ENCODE measurements at regions not wholly inside any gene's neighbourhood (a gene's known extent, or its start where the extent isn't known, plus 50 kb on each side); places are given as distances from the start of the nearest gene placed in this dataset.

DNA sequence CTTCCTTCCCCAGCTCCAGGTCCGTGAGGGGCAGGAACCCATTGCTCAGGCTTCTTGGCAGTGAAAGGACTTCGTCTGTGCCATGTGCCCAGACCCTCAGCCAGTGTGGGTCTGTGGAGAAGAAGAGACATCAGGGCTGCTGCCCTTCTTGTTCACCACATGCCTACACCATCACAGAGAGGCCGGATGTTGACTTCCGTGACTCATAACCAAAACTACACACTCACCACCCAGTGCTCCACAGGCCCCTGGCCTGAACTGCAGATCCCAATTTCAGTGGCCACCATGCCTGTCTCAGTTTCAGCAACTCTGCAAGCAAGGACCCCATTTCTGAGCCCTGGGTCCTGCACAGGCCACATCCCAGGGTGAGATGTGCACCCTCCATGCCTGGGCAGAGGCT, 332.6 kb upstream of the SALL3 start:
- peak; percentile 67 for DNase-seq (ENCODE audit: low read depth)

DNA sequence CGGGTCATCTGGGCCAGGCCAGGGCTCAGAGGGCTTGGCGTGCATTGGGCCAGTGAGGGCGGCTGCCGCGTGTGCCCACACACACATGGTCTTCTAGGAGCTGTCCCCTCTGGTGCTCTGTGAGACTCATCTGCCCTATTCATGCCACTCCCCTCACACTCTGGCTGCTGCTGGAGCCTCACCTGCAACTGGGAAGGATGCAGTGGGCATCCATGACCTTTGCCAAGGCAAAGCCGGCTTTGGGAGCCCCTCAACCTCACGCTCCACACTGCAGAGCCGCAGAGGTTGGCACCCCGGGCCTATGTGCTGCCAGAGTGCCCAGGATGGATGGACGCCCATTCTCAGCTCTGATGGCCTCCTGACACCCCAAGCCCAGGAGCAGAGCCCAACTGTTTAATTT, 330.2 kb upstream of the SALL3 start:
- no peak for DNase-seq (ENCODE audit: low read depth)

DNA sequence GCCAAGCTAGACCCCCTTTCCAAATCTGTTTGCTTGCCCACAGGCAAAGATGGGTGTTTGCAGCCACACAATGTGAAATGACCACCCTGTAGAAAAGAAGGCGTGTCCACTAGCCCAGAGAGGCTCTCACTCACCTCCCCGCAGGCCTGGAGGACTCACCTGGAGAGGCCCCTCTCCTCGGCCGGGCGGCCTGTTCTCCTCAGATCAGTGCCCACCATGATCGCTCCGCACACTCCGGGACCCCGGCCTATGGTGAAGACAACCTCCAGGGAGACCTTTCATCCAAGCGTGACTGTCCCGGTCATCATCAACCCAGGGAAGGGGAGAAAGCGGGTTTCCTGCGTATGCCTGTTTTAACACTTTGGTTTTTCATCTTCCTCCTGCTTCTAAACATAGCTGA, 328.7 kb upstream of the SALL3 start:
- DNase-seq (ENCODE audit: low read depth), result no peak

DNA sequence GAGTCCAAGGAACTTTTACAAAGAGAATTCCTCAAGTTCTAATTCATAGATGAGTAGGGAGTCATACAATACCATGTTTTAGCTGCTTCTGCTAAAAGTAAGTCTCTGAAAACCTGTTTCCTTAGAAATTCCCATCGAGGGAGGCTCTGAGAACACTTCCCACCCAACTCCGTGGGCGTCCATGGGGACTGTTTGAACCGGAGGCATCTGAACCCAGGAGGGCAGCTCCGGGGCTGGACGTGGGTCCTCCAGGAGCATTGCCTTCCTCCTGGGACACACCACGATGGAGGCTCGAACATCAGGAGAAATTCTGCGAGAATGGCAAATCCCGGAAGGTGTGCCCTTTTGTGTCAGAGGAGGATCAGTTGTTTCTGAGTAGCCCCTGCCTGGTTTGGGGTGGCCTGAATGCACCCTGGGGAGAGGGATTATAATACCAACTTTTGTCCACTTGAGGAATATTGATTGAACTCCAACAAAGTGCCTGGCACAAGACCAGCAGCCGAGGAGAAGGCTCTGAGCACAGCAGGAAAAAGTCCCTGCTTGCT, 327.5 kb upstream of the SALL3 start:
- DNase-seq (ENCODE audit: low read depth), result no peak

DNA sequence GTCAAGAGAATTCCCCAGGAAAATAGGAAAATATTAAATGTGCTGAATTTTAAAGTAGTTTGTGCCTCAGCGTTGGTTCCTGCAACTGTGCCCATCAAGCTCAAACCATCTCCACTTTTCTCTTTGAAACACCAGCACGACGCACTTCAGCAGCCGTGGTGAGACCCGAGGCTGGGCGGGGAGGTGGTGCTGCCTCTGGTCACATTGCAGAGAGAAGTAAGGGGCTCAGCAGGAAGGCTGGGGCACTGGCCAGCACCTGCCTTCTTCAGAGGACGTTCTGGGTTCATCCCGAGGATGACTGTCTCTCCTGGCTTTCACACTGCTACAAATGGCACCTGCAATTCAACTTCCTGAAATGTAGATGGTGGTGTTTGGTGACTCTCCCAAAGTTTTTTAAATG, 323.7 kb upstream of the SALL3 start:
- no peak for DNase-seq (ENCODE audit: low read depth)

DNA sequence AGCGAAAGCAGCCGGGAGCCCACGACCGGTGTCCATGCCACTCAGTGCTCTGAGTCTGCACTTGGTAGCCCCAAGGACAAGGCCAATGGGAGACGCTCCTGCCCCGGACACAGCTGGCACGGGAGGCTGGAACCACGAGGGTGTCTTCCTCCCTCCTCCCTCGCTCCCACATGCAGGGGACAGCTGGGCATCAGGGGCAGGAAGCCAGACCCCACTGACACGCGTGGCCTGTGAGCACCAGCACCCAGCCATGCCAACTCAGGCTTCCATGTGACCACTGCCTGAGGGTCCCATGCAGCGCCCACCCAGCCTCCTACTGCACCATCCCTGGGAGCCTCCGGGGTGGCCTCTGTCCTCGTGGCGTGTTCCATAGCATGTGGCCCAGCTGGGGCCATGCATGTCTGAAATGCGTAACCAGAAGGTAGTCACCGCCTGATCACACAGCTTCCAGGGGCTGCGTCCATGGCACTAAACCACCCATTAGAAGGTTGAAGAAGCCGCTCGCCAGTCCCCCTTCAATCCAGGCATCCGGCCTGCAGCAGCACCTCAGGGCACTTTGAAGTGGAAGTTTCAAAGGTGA, 323.2 kb upstream of the SALL3 start:
- DNase-seq (ENCODE audit: low read depth), result no peak

DNA sequence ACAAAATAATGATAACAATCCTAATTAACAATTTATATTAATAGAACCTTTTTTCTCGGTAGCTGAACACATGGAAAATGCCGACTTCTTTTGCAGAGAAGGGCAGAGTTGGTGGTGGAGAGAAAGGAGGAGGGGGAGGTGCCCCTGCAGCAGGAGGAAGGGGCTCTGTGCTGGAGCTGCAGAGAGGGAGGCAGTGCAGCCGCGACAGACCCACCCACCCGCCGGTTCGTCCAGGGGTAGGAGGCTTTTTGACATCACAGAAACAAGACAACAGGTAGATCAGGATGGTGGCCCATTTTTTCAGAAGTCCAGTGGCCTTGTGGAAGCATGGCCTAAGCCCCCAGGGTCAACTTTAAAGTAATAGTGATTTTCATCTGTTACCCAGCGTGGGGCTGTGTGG, 321.1 kb upstream of the SALL3 start:
- DNase-seq (ENCODE audit: low read depth), result no peak

DNA sequence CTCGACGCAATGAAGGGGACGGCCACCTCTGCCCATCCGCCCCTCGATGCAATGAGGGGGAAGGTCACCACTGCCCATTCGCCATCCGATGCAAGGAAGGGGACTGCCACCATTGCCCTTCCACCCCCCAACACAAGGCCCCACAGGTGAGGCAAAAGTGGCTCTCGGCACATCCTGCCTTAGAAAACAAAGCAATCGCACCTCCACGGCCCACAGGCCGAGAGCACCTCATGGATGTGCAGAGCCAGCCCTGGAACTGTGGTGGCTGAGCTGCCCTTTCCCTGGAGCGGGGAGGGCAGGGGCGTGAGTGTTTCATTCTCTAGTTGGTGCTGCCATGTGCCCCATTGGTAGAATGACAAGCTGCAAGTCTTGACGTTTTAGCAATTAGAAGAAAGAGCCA, 320.6 kb upstream of the SALL3 start:
- DNase-seq (ENCODE audit: low read depth), result no peak

DNA sequence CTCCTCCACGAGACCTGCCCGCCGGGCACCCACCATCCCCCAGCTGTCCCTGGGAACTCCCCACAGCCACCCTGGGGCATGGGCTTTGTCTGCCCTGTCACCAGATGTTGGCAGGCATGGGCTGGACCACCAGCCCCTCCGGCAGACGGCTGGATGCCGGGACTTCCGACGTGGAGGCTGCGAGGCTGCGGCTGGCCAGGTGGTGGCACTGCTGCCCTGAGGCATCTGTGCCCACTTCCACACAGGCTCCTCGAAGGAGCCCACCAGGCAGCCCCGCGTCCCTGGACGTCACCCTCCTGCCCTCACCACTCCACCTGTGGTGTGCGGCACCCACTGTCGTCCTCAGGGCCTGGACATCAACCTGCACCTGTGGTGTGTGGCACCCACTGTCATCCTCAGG, 319.9 kb upstream of the SALL3 start:
- DNase-seq (ENCODE audit: low read depth), result peak; percentile 48

DNA sequence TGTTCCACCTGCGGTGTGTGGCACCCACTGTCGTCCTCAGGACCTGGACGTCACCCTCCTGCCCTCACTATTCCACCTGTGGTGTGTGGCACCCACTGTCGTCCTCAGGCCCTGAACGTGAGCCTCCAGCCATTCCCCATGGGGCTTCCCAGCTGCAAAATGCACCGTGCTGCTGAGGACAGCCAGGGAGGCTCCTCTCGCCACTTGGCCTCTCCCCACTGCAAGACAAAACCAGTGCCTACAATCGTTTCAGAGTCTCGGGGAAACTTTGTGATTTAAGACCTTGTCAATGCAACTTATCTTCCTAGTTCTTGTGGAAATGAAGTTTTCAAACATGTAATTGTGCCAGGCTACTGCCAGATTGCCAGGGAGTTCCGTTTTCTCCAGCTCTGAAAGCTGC, 319.3 kb upstream of the SALL3 start:
- no peak for DNase-seq (ENCODE audit: low read depth)

DNA sequence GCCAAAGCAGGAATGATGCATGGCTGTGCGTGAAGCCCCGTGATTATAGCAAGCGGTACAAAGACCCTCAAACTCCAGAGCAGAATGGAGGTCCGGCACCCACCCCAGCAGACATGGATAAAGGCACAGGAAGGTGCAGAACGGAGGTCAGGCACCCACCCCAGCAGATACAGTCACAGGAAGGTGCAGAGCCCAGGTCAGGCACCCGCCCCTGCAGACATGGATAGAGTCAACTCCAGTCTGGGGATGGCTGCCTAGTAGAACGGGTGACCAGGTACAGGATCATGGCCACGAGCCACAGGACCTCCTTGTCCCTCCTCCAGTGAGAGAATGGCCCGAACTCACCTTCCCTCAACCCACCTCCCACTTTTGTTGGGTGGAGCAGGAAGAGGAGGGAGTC, 318.3 kb upstream of the SALL3 start:
- no peak for DNase-seq (ENCODE audit: low read depth)

DNA sequence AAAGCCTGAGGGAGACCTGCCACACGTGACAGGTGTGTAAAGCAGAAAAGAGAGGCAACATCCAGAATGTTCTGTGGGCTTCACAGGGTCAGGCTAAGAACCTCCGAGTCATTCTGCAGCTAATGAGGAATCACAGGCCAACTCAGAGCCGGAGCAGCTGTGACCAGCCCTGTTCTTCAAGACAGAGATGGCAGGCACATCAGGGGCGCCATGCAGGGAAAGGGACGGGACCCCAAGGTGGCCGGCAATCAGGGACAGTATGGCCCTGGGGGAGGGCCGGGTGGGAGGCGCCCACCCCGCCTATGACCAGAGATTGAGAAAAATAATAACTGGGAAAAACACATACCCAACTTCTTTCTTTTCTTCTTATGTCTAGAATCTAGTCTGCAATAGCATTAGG, 316.7 kb upstream of the SALL3 start:
- DNase-seq (ENCODE audit: low read depth), result no peak

DNA sequence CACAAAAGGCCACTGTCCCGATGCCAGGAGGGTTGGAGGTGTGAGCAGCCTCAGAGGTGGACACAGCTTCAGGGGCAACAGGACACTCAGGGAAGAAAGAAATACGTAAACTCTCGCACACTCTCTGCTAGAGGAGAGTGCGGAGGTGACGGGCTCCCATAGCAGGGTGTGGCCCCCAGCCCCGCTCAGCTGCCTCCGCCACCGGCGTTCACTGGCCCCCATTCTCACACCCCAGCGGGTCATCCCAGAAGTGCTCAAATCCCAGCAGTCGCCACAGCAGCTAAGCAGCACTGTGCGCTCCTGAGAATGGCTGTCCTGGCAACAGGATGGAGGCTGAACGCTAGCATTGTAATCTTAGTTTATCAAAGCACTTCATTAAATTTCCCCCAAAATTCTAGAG, 315.6 kb upstream of the SALL3 start:
- no peak for DNase-seq (ENCODE audit: low read depth)

DNA sequence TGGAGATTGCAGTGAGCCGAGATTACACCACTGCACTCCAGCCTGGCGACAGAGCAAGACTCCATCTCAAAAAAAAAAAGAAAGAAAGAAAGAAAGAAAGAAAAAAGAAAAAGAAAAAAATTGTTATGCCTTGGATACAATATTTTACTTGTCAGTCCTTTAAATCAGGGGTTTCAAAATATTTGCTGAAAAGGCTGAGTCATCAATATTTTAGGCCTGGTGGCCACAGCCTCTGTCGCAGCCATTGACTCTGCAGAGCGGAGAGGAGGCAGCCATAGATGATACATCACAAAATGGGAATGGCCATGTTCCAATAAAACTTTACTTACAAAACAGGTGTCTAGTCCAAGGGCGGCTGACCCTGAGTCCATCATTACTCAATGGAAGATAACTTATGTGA, 314.8 kb upstream of the SALL3 start:
- no peak for DNase-seq (ENCODE audit: low read depth)

DNA sequence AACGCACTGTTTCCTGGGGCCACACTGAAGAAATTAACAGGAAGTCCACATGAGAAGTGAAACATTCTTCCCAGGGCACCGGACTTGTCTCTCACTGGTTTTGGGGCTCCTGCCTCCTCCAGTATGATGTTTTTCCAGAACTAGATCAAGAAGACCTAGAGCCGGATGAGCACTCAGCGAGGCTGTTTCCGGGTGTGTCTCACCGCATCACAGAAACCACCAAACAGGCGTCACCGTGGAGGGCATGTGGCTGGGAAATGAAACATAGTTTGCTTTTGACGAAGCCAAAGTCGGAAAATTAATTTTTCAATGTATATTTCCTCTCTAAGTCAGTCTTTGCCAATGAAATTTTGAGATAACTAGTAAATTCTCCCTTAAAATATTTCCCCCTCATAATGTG, 314.0 kb upstream of the SALL3 start:
- DNase-seq (ENCODE audit: low read depth), result no peak

DNA sequence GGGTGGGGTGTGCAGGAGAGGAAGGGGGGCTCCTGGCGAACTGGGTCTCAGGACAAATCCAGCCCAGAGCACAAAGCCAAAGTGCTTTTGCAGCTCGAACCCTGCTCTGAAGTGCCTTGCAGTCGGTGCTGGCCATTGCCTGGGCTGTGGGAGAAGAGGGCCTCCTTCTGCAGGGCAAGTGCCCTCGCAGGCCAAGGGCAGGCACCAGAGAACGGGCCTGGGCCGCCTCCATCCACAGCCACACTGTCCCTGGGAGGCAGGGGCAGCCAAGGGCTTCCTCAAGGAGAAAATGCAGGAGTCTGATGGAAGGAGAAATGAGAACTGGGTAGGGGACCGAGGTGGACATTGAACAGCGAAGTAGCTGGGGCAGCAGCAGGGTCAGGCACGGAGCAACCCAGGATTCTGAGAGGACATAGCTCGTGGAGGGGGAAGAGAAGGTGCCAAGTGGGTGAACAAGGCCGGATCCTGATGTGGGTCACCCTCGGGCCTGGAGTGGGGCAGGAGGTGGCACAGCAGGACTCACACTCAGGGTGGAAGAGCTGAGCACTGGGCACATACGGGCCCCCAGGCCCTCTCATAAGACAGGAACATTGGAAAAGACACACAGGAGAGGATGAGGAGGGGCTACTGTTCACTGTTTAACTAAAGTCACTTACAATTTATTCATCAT, 312.8 kb upstream of the SALL3 start:
- no peak for DNase-seq (ENCODE audit: low read depth)

DNA sequence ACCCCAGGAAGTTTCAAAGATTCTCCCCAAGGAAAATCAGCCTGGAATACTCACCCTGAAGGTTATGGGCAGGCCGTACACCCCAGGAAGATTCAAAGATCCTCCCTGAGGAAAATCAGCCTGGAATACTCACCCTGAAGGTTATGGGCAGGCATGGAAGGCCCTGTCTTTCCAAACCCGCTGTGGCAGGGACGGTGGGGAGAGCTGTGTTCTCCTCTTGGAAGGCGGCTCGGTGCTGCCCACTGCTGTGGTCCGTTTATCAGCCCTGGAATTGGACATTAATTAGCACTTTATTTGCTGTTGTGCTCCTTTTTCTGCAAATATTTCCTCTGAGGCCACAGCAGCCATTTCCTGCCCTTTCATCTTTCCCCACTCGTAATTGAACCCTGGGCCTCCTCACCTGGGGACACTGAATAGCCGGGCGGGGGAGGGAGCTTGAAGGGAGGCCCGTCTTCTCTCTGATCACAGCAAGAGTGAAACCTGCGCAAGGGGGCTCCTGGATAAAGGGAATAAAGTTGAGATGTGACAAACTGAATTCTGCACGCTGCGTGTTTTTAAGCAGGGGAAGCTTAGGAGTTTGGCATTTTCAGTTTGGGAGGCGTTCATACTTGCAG, 308.7 kb upstream of the SALL3 start:
- DNase-seq (ENCODE audit: low read depth), result no peak

DNA sequence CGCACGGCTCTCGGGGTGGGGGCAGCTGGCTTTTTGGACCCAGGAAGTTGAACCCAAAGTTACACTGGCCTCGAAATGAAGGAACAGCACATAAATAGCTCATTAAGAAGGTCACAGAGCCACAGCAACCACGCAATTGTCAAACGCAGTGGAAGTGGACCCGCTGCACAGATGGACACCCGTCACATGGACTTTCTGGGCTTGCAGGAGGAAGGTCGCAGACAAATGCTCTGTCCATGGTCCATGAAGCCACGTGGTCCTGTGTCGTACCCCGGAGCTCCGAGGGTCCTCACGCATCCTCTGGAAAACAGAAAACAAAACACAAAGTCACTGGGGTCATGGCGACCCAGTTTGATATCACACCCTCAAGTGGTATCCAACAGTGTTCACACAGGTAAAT, 308.1 kb upstream of the SALL3 start:
- no peak for DNase-seq (ENCODE audit: low read depth)

DNA sequence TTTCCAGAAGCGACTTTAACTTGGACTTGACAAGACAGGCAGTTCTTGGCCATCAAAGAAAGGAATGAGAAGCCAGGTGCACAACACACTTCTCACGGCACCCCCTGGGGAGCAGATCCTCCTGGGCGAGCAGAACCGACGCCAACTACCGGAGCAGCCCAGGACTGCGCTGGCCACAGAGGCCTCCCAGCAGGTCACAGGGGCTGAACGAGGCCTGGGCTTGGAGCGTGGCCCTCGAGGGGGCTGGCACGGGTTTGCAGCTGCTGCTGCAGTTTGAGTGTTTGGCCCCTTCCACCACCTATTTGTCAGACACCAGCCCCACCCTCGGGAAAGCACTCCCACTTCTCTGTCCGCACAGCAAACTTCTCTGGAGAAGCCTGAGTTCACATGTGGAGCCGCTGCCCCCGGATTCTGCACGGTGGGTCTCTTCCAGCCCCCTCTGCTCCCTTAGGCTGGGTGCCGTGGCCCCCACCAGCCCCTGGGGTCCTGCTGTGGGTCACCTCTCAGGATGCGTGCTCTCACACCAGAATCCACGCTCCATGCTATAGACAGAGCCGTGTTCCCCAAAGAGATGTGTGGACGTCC, 306.7 kb upstream of the SALL3 start:
- DNase-seq (ENCODE audit: low read depth), result no peak

DNA sequence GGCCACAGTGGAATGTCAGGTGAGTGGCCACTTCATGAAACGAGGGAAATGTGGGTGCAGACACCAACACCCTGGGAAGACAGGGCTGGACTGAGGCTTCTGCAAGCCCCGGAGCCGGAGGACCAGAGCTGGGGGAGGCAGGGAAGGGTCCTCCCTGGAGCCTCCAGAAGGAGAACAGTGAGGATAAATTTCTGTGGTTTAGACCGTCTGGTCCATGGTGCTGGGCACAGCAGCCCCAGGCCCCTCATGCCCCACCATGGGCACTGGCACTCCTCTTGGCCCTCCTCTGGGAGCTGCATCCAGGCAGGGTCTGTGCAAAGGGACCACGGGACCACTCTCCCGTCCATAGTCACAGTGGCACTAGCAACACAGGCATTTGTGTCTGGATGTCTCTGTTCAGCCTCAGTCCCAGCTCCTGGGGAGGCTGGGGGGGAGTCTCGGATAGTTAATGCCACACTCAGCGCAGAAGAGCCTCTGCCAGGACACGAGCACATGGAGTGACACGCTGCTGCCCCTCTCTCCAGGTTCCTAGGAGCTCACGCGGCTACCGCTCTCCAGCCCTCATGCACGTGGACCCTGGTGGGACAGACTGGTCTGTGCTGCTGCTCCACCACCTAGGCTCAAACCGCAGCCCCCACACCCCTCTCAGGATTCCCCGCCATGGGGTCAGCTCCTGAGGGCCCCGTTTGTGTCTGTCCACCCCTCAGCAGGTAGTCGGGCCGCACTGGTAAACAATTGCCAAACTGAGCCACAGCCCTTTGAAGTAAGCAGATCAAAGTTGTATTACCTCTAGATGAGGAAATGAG, 305.9 kb upstream of the SALL3 start:
- DNase-seq (ENCODE audit: low read depth), result no peak

DNA sequence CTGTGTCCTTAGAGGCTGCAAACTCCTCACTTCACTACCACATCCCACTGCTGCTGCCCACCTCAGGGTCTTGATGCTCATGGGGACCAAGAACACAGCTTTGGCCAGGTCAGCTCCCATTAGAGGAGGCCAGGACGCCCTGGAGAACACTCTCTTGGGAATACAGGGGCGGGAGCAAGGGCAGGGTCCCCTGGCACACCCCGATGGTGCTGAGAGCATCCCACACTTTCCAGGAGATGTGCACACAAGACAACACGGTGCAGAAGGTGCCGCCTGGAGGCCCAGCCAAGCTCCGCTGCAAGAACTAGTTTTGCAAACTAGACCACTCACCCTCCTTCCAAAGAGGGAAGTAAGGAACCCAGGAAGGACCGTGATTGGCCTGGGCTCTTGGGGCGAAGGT, 304.4 kb upstream of the SALL3 start:
- DNase-seq (ENCODE audit: low read depth), result no peak

Data from Daoy (cell line).